Ectodermal cell (in vitro differentiated cells): ENCODE measurements at regions not wholly inside any gene's neighbourhood (a gene's known extent, or its start where the extent isn't known, plus 50 kb on each side); places are given as distances from the start of the nearest gene placed in this dataset.
"Not testable (repeated sequence)": the region's sequence is repeated elsewhere in the genome, so short reads cannot be mapped to it uniquely, and the experiment has no call there.

Source experiments
- H3K27ac ChIP-seq: 2 replicates; pipeline ENCODE4 v1.7.0; 2013; ENCODE audit warnings: mild to moderate bottlenecking, low read depth, low read length; ENCODE audit not compliant: insufficient read depth, poor library complexity, severe bottlenecking
- H3K27me3 ChIP-seq: 2 replicates; pipeline ENCODE4 v1.7.0; 2013; ENCODE audit warnings: mild to moderate bottlenecking, low read length; ENCODE audit not compliant: insufficient read depth, control insufficient read depth, poor library complexity, severe bottlenecking
- H3K36me3 ChIP-seq: one replicate; pipeline ENCODE4 v1.7.0; 2013; ENCODE audit warnings: low read length; ENCODE audit not compliant: control insufficient read depth, insufficient read depth
- H3K4me1 ChIP-seq: one replicate; pipeline ENCODE4 v1.7.0; 2013; ENCODE audit warnings: low read length; ENCODE audit not compliant: control insufficient read depth, insufficient read depth
- H3K4me3 ChIP-seq: 2 replicates; pipeline ENCODE4 v1.7.0; 2013; ENCODE audit warnings: low read depth, low read length, control low read depth; ENCODE audit not compliant: insufficient read depth
- H3K9me3 ChIP-seq: 2 replicates; pipeline ENCODE4 v1.7.0; 2013; ENCODE audit warnings: mild to moderate bottlenecking, low read length, moderate library complexity; ENCODE audit not compliant: control insufficient read depth
- WGBS, 2 experiments: methylation state at CpG; one replicate each; pipeline ENCODE4 v1.1.7; 2013; ENCODE audit warnings: missing lambda C conversion rate in 2 of 2; 5-methylcytosine and 5-hydroxymethylcytosine counted together

DNA sequence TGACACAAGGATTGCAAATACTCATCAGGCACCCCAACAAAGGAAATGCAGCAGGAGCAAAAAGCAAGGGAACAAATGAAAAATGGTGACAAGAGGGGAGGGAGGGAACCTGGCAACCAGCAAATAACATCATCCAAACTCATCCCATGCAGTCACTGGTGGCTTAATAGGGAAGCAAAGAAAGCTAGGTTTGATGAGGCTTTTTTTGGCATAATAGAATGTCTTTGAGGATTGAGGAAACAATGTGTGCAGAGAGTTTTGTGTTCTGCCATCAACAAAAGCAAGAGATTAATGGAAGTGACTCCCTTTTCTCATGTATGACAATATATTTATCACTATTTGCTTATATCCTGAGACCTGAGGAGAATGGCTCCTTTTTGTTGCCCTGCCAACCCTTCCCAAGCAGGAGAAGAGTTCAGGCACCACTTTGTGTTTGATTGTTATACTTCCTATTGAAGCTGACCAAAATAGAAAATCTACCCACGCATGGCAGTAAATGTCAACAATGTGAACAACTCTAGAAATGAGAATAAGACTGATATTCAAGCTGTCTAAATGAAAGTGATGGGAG lies 375.7 kb downstream of the CAAP1 start:
- no peak overlapping the region for H3K4me3 ChIP-seq
- no peaks in the 10 kb centered on the region for H3K27me3 ChIP-seq
- no peaks in the 10 kb centered on the region for H3K36me3 ChIP-seq
- peaks cover 4% of the 10 kb centered on the region for H3K4me1 ChIP-seq
- no peak overlapping the region for H3K27ac ChIP-seq
- no peaks in the 10 kb centered on the region for H3K9me3 ChIP-seq
- 90 to 100% methylated on average over 1 of the region's 1 CpG for WGBS, 2 experiments

DNA sequence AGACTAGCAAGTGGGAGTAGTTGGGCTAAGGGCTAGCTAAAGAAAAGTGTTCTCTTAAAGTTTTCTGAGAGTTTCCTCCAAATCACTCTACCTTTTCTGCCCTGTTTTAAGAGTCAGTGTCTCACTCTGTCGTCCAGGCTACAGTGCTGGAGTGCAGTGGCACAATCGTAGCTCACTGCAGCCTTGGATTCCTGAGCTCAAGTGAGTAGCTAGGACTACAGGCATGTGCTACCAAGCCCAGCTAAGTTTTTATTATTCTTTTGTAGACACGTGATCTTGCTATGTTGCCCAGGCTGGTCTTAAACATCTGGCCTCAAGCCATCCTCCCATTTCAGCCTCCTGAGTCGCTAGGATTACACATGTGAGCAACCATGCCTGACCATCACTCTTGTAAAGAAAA lies 378.9 kb downstream of the CAAP1 start:
- Histone ChIP-seq H3K27me3 (no peaks in the 10 kb centered on the region), H3K4me3 (no peak overlapping the region)
- WGBS, 2 experiments = 89 to 93% methylated on average over 4 of the region's 4 CpGs

GRCh38 chr9:26510137-26510536 lies 382.5 kb downstream of the CAAP1 start:
- Histone ChIP-seq H3K4me3 (no peak overlapping the region), H3K27ac (no peak overlapping the region), H3K4me1 (no peaks in the 10 kb centered on the region), H3K9me3 (no peaks in the 10 kb centered on the region), H3K36me3 (no peaks in the 10 kb centered on the region), H3K27me3 (no peaks in the 10 kb centered on the region)
- WGBS, 2 experiments = 91 to 94% methylated on average over 1 to 2 of the region's 3 CpGs

More for the DNA sequence above, 378.9 kb downstream of the CAAP1 start:
- no peaks in the 10 kb centered on the region for H3K9me3 ChIP-seq
- no peak overlapping the region for H3K27ac ChIP-seq
- H3K4me1 ChIP-seq = peaks cover 4% of the 10 kb centered on the region
- no peaks in the 10 kb centered on the region for H3K36me3 ChIP-seq

DNA sequence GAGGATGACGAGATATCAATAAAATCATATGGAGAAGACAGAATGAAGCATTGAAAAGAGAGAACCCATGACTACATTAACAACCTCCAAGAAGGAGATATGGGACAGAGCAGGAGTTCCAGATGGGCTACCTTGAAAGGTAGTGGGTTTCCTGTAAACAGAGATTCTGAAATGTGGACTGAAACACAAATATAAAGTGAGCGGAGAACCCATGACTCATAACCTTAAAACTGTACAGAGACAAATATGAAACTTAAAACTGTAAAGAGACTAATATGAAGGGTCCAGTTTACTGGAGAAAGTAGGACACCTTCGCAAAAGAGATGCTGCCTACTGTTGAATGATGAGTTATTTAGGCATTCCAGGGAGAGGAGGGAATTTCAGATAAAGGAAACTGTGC lies 383.7 kb downstream of the CAAP1 start:
- Histone ChIP-seq H3K4me1 (no peaks in the 10 kb centered on the region), H3K4me3 (no peak overlapping the region), H3K9me3 (no peaks in the 10 kb centered on the region), H3K27me3 (no peaks in the 10 kb centered on the region), H3K27ac (no peak overlapping the region), H3K36me3 (no peaks in the 10 kb centered on the region)
- 92 to 97% methylated on average over 3 of the region's 3 CpGs for WGBS, 2 experiments

GRCh38 chr9:26504057-26504456 lies 388.5 kb downstream of the CAAP1 start:
- no peak overlapping the region for H3K4me3 ChIP-seq
- H3K27me3 ChIP-seq = no peaks in the 10 kb centered on the region
- 50% methylated on average over 1 of the region's 2 CpGs; no CpG with 5 or more reads in 1 of the 2 experiments for WGBS, 2 experiments
- no peak overlapping the region for H3K27ac ChIP-seq
- no peaks in the 10 kb centered on the region for H3K9me3 ChIP-seq
- no peaks in the 10 kb centered on the region for H3K4me1 ChIP-seq
- H3K36me3 ChIP-seq = no peaks in the 10 kb centered on the region

DNA sequence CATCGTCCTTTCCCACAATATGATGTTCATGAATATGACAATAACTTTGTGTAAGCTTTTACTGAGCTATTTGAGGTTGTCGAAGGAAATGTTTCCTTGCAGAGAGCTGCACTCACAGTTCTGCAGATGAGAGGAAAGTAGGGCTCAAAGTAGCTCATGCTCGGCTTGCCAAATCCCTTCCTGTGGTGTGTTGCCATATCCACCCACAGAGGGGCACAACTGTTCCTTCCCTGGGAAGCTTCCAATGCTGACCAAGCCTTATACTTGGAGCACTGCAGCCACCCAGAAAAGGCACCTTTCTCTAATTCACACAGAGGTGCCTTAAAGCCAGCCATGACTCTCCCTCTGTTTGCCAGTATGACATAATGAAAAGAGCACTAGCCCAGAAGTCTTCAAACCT lies 390.3 kb downstream of the CAAP1 start:
- H3K4me3 ChIP-seq = no peak overlapping the region
- no peaks in the 10 kb centered on the region for H3K9me3 ChIP-seq
- no peak overlapping the region for H3K27ac ChIP-seq
- WGBS, 2 experiments = 66 to 70% methylated on average over 3 of the region's 3 CpGs
- H3K27me3 ChIP-seq = no peaks in the 10 kb centered on the region
- H3K36me3 ChIP-seq = no peaks in the 10 kb centered on the region
- no peaks in the 10 kb centered on the region for H3K4me1 ChIP-seq

- H3K27me3 ChIP-seq = no peaks in the 10 kb centered on the region
- H3K4me1 ChIP-seq = no peaks in the 10 kb centered on the region
- H3K4me3 ChIP-seq = no peak overlapping the region
- WGBS, 2 experiments = 89 to 100% methylated on average over 2 of the region's 3 CpGs
- H3K27ac ChIP-seq = no peak overlapping the region
- H3K9me3 ChIP-seq = no peaks in the 10 kb centered on the region
- no peaks in the 10 kb centered on the region for H3K36me3 ChIP-seq
These were observed 392.1 kb downstream of the CAAP1 start for GRCh38 chr9:26500471-26500870.

GRCh38 chr9:26492608-26493521 lies 399.7 kb downstream of the CAAP1 start:
- not testable (repeated sequence) for H3K9me3 ChIP-seq, H3K4me1 ChIP-seq, H3K27ac ChIP-seq, H3K4me3 ChIP-seq, H3K27me3 ChIP-seq, H3K36me3 ChIP-seq
- WGBS, 2 experiments = 94 to 95% methylated on average over 59 of the region's 59 CpGs

DNA sequence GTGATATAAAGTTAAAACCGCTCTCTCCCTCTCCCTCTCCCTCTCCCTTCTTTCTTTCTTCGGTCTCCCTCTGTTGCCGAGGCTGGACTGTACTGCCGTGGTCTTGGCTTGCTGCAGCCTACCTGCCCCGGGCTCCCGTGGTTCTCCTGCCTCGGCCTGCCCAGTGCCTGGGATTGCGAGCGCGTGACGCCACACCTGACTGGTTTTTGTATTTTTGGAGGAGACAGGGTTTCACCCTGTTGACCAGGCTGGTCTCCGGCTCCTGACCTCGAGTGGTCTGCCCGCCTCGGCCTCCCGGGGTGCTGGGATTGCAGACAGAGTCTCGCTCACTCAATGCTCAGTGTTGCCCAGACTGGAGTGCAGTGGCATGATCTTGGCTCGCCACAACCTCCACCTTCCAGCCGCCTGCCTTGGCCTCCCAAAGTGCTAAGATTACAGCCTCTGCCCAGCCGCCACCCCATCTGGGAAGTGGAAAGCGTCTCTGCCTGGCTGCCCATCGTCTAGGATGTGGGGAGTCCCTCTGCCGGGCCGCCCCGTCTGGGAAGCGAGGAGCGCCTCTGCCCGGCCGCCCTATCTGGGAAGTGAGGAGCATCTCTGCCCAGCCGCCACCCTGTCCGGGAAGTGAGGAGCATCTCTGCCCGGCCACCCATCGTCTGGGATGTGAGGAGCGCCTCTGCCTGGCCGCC lies 400.5 kb downstream of the CAAP1 start:
- H3K36me3 ChIP-seq, H3K4me3 ChIP-seq, H3K27me3 ChIP-seq, H3K9me3 ChIP-seq, H3K27ac ChIP-seq, H3K4me1 ChIP-seq: not testable (repeated sequence)
- WGBS, 2 experiments = 94 to 95% methylated on average over 35 of the region's 35 CpGs

DNA sequence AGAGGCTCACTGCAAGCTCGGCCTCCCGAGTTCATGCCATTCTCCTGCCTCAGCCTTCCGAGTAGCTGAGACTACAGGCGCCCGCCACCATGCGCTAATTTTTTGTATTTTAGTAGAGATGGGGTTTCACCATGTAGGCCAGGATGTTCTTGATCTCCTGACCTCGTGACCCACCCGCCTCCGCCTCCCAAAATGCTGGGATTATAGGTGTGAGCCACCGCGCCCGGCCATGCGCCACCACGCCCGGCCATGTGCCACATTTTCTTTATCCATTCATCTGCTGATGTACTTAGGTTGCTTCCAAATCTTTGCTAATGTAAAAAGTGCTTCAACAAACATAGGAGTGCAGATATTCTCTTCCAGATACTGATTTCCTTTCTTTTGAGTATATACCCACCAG lies 408.6 kb downstream of the CAAP1 start:
- Histone ChIP-seq H3K36me3 (no peaks in the 10 kb centered on the region), H3K4me3 (no peak overlapping the region), H3K27ac (no peak overlapping the region), H3K27me3 (no peaks in the 10 kb centered on the region), H3K9me3 (no peaks in the 10 kb centered on the region), H3K4me1 (no peaks in the 10 kb centered on the region)
- 90 to 96% methylated on average over 15 of the region's 15 CpGs for WGBS, 2 experiments
